Tibial nerve (tissue), 4 donors: ENCODE measurements at regions not wholly inside any gene's neighbourhood (a gene's known extent, or its start where the extent isn't known, plus 50 kb on each side); places are given as distances from the start of the nearest gene placed in this dataset.

Experiments
- DNase-seq, 2 donors: peaks; one replicate each; pipeline ENCODE4 v3.0.0-alpha.2; 2019; ENCODE audit warnings: low spot score in 2 of 2
- H3K27ac ChIP-seq, 4 donors: fragments of 200-600 bp; sonication (generic) in 3 of 4; one replicate each; pipeline ENCODE4 v1.5.1; 2017 to 2019; ENCODE audit warnings: mild to moderate bottlenecking in 1 of 4
- H3K27me3 ChIP-seq, 2 donors: fragments of 200-600 bp; sonication (generic) in 1 of 2; one replicate each; pipeline versions ENCODE4 v1.5.1 to v1.6.0; 2017 to 2019
- H3K36me3 ChIP-seq, 3 donors: fragments of 200-600 bp; sonication (generic); one replicate each; pipeline ENCODE4 v1.5.1; 2018 to 2019
- H3K4me1 ChIP-seq, 4 donors: fragments of 200-600 bp; sonication (generic) in 3 of 4; one replicate each; pipeline ENCODE4 v1.5.1; 2017 to 2019
- H3K4me3 ChIP-seq, 4 donors: fragments of 200-600 bp; sonication (generic) in 3 of 4; one replicate each; pipeline ENCODE4 v1.5.1; 2017 to 2019; ENCODE audit warnings: mild to moderate bottlenecking in 1 of 4, moderate library complexity in 1 of 4
- H3K9me3 ChIP-seq, 4 donors: fragments of 200-600 bp; sonication (generic) in 3 of 4; one replicate each; pipeline ENCODE4 v1.5.1; 2017 to 2019
- EP300 ChIP-seq, 2 donors: sonication (generic); formaldehyde crosslinking; IDR thresholded peaks; one replicate each; pipeline ENCODE4 v1.6.1; 2017; ENCODE audit warnings: antibody characterized with exemption in 2 of 2, mild to moderate bottlenecking in 1 of 2
- POLR2A ChIP-seq, 2 donors: fragments of 450-650 bp; IDR thresholded peaks; one replicate each; pipeline ENCODE4 v1.6.1; 2017; ENCODE audit warnings: antibody characterized with exemption in 2 of 2, mild to moderate bottlenecking in 2 of 2, moderate library complexity in 2 of 2
- WGBS, 2 donors: methylation state at CpG; one replicate each; pipeline ENCODE4 v1.1.5; 2018; 5-methylcytosine and 5-hydroxymethylcytosine counted together
- TF ChIP-seq, protein P1 (sequence below), 5 experiments: fragments of 200-600 bp in 3 of 5; fragments of 450-650 bp in 2 of 5; sonication (generic) in 3 of 5; IDR thresholded peaks; one replicate each; pipeline ENCODE4 v1.5.1; 2016 to 2019; ENCODE audit warnings: antibody characterized with exemption in 5 of 5, mild to moderate bottlenecking in 3 of 5, moderate library complexity in 2 of 5

DNA sequence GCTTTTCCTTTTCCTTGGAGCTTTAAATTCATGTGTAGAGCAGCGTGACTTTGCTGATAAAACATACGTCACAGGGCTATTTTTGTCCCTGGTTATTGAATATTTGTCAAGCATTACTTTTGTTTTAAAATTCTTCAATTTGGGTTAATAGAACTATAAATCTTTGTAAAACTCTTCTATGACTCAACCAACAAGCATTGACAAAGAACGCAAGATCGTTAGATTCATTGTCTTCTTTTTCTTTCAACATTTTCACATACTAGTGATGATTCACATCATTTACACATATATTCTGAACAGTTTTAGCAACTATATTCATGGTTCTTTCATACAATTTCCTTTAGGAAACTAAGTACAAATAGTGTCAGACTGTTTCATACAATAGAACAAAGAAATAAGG lies 72.0 kb upstream of the GPM6A start:
- peaks cover 0 to 15% (median 0%) of the 10 kb centered on the region in 4 donors for H3K9me3 ChIP-seq
- DNase-seq: no peak
- no peak overlapping the region for H3K27ac ChIP-seq
- H3K4me1 ChIP-seq: no peaks in the 10 kb centered on the region
- H3K36me3 ChIP-seq: no peaks in the 10 kb centered on the region
- no peaks in the 10 kb centered on the region for H3K27me3 ChIP-seq
- TF ChIP-seq, protein P1, sequence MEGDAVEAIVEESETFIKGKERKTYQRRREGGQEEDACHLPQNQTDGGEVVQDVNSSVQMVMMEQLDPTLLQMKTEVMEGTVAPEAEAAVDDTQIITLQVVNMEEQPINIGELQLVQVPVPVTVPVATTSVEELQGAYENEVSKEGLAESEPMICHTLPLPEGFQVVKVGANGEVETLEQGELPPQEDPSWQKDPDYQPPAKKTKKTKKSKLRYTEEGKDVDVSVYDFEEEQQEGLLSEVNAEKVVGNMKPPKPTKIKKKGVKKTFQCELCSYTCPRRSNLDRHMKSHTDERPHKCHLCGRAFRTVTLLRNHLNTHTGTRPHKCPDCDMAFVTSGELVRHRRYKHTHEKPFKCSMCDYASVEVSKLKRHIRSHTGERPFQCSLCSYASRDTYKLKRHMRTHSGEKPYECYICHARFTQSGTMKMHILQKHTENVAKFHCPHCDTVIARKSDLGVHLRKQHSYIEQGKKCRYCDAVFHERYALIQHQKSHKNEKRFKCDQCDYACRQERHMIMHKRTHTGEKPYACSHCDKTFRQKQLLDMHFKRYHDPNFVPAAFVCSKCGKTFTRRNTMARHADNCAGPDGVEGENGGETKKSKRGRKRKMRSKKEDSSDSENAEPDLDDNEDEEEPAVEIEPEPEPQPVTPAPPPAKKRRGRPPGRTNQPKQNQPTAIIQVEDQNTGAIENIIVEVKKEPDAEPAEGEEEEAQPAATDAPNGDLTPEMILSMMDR (IDR thresholded peaks at IDR 0.05): no peak
- no peak for TF ChIP-seq POLR2A (IDR thresholded peaks at IDR 0.05)
- WGBS, 2 donors: 54 to 64% methylated on average over 4 of the region's 4 CpGs
- no peak overlapping the region for H3K4me3 ChIP-seq

DNA sequence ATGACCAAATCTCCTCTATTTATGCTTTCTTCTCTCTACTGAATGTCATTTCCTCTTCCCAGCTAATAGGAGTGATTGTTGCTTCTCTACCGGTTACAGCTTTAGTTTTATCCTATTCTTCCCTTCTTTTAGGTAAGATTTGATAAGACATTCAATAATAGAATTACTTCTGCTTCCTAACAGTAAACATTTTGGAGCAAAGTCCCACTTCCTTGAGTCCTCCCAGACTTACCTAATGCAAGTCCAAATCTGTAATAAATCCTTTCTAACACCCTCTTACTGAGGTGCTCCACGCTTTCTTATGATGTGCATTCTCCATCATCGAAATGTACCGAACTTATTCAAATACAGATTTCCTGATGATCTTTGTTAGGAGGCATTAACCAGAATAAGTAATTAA lies 79.2 kb upstream of the GPM6A start:
- Histone ChIP-seq H3K9me3 (peaks cover 0 to 4% (median 0%) of the 10 kb centered on the region in 4 donors), H3K4me3 (no peak overlapping the region), H3K4me1 (no peaks in the 10 kb centered on the region), H3K36me3 (no peaks in the 10 kb centered on the region), H3K27me3 (no peaks in the 10 kb centered on the region), H3K27ac (no peak overlapping the region)
- DNase-seq: no peak
- 70 to 84% methylated on average over 4 of the region's 4 CpGs for WGBS, 2 donors
- TF ChIP-seq EP300 (IDR thresholded peaks at IDR 0.05) (no peak), POLR2A (IDR thresholded peaks at IDR 0.05) (no peak)
- TF ChIP-seq, protein P1 (IDR thresholded peaks at IDR 0.05): no peak

DNA sequence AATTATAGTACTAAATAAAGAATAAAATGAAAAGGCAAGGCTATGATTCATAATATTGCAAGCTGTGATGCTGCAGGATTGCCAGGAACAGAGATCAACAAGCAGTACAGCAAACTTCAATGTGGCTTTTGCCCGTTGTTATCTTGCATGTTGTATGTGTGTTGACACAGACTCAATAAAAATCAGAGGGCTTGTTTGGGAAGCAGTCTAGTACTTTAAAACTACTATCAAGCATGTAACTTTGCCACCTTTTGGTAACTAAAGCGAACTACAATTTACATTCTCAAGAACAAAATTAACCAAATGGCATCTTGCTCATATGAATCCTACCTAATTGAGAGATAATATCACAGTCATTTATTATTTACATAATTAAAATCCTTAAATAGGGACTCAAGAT lies 79.8 kb upstream of the GPM6A start:
- Histone ChIP-seq H3K9me3 (peaks cover 0 to 4% (median 0%) of the 10 kb centered on the region in 4 donors), H3K4me3 (no peak overlapping the region), H3K27me3 (no peaks in the 10 kb centered on the region), H3K36me3 (no peaks in the 10 kb centered on the region), H3K4me1 (no peaks in the 10 kb centered on the region), H3K27ac (no peak overlapping the region)
- TF ChIP-seq EP300 (IDR thresholded peaks at IDR 0.05) (no peak), POLR2A (IDR thresholded peaks at IDR 0.05) (no peak)
- TF ChIP-seq, protein P1 (IDR thresholded peaks at IDR 0.05): no peak
- 11% methylated on average over 2 of the region's 2 CpGs for WGBS, 2 donors
- DNase-seq: no peak

DNA sequence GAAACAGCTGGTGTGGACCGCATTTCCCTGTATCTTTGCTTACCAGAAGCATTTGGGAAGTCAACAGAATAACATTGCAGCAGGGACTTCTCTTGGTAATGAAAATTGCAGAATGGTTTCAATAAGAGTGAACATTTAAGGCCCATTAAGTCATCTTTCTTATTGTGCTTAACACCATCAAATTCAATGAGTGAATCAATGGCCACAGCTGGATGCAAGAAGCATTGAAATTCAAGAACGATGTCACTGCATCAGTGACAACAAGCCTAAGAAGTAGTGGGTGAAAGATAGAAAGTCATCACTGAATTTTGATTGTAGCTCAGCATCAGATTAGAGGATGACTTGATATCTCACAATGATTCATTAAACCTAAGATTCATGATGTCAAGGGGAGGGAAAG lies 93.9 kb upstream of the GPM6A start:
- Histone ChIP-seq H3K27ac (no peak overlapping the region), H3K36me3 (no peaks in the 10 kb centered on the region), H3K4me3 (no peak overlapping the region), H3K27me3 (no peaks in the 10 kb centered on the region), H3K9me3 (no peaks in the 10 kb centered on the region), H3K4me1 (no peaks in the 10 kb centered on the region)
- TF ChIP-seq, protein P1 (IDR thresholded peaks at IDR 0.05): no peak
- TF ChIP-seq EP300 (IDR thresholded peaks at IDR 0.05): no peak
- TF ChIP-seq POLR2A (IDR thresholded peaks at IDR 0.05): no peak
- DNase-seq: no peak
- 81 to 85% methylated on average over 2 of the region's 2 CpGs for WGBS, 2 donors

DNA sequence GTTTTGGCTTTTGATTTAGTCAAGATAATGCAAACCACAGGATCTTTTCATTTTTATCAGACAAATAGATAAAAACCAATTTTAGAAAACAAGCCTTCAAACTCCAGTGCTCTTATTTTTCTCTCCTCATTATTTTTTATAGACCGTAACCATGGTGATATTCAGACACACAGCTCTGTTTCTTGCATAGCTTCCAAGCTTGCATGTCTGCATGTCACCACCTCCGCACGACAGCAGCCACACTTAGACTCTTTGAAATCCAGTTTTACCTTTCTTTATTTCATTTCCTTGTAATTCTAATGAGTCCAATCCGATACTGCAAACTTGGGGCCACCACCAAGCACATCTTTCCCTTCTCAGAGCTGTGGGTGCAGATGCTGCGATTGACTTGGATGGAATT lies 94.3 kb upstream of the GPM6A start:
- 80 to 86% methylated on average over 5 of the region's 5 CpGs for WGBS, 2 donors
- H3K4me1 ChIP-seq: no peaks in the 10 kb centered on the region
- H3K36me3 ChIP-seq: no peaks in the 10 kb centered on the region
- TF ChIP-seq POLR2A (IDR thresholded peaks at IDR 0.05) (no peak), EP300 (IDR thresholded peaks at IDR 0.05) (no peak)
- TF ChIP-seq, protein P1 (IDR thresholded peaks at IDR 0.05): no peak
- no peak for DNase-seq
- no peak overlapping the region for H3K27ac ChIP-seq
- H3K4me3 ChIP-seq: no peak overlapping the region
- H3K27me3 ChIP-seq: no peaks in the 10 kb centered on the region
- H3K9me3 ChIP-seq: no peaks in the 10 kb centered on the region
